Activated T-helper 9 cell treated with anti-CD3 and anti-CD28 coated beads, Interleukin-2, amount 50 U/mL, for 16 hours (primary cell): ENCODE measurements at regions not wholly inside any gene's neighbourhood (a gene's known extent, or its start where the extent isn't known, plus 50 kb on each side); places are given as distances from the start of the nearest gene placed in this dataset.
"Not testable (repeated sequence)": the region's sequence is repeated elsewhere in the genome, so short reads cannot be mapped to it uniquely, and the experiment has no call there.

Experiments used
- DNase-seq: peaks from one replicate; pipeline ENCODE4 v3.0.0-alpha.2; 2020; ENCODE audit warnings: low read depth

GRCh38 chr6:27854421-27854820 is 57.8 kb downstream of the OR2B2 start:
- no peak for DNase-seq

GRCh38 chr6:27851440-27851839 is 60.8 kb downstream of the OR2B2 start:
- no peak for DNase-seq

- not testable (repeated sequence) for DNase-seq
Measured at GRCh38 chr6:27849001-27849400, 63.2 kb downstream of the OR2B2 start.

- no peak for DNase-seq
Measured at GRCh38 chr6:27847706-27848105, 64.5 kb downstream of the OR2B2 start.

- DNase-seq, result no peak
Measured at GRCh38 chr6:27840572-27840971, 71.6 kb downstream of the OR2B2 start.

GRCh38 chr6:27839626-27840475 is 72.3 kb downstream of the OR2B2 start:
- DNase-seq, result no peak

- DNase-seq, result no peak
Measured at GRCh38 chr6:27838945-27839625, 73.1 kb downstream of the OR2B2 start.

GRCh38 chr6:27838058-27838944 is 73.9 kb downstream of the OR2B2 start:
- DNase-seq, result peak; percentile 58

- DNase-seq, result no peak
Measured at GRCh38 chr6:27837625-27838057, 74.6 kb downstream of the OR2B2 start.

GRCh38 chr6:27836783-27837624 is 75.2 kb downstream of the OR2B2 start:
- DNase-seq, result peak; percentile 28

- no peak for DNase-seq
Measured at GRCh38 chr6:27836141-27836782, 75.9 kb downstream of the OR2B2 start.

- DNase-seq, result no peak
Measured at GRCh38 chr6:27834879-27835549, 77.2 kb downstream of the OR2B2 start.

GRCh38 chr6:27834384-27834783 is 77.8 kb downstream of the OR2B2 start:
- DNase-seq, result no peak

GRCh38 chr6:27831434-27832081 is 80.6 kb downstream of the OR2B2 start:
- peak; percentile 55 for DNase-seq

- DNase-seq, result not testable (repeated sequence)
Measured at GRCh38 chr6:27830600-27831433, 81.4 kb downstream of the OR2B2 start.

- no peak for DNase-seq
Measured at GRCh38 chr6:27830212-27830599, 82.0 kb downstream of the OR2B2 start.

- no peak for DNase-seq
Measured at GRCh38 chr6:27829453-27830211, 82.6 kb downstream of the OR2B2 start.

- DNase-seq, result not testable (repeated sequence)
Measured at GRCh38 chr6:27827477-27827876, 84.7 kb downstream of the OR2B2 start.
